Liver (tissue), 3 donors: ENCODE measurements at regions not wholly inside any gene's neighbourhood (a gene's known extent, or its start where the extent isn't known, plus 50 kb on each side); places are given as distances from the start of the nearest gene placed in this dataset.

Experiments used
- GABPA ChIP-seq, 2 donors: IDR thresholded peaks in 1 of 2; conservative IDR thresholded peaks in 1 of 2; 2 replicates each; pipeline ENCODE4 v1.6.1; 2016; ENCODE audit warnings: antibody characterized with exemption in 2 of 2, mild to moderate bottlenecking in 1 of 2, moderate library complexity in 1 of 2
- HNF4A ChIP-seq, 2 donors: conservative IDR thresholded peaks; 2 replicates each; pipeline ENCODE4 v1.6.1; 2016; ENCODE audit warnings: antibody characterized with exemption in 2 of 2, mild to moderate bottlenecking in 2 of 2
- JUND ChIP-seq, 2 donors: IDR thresholded peaks; 2 replicates each; pipeline ENCODE4 v1.6.1; 2016; ENCODE audit warnings: antibody characterized with exemption in 2 of 2
- TAF1 ChIP-seq: conservative IDR thresholded peaks from 2 replicates; pipeline ENCODE4 v1.6.1; 2016; ENCODE audit warnings: antibody characterized with exemption, mild to moderate bottlenecking
- TF ChIP-seq, protein P1 (sequence below): fragments of 150-350 bp; IDR thresholded peaks from 2 replicates; pipeline ENCODE4 v1.5.1; 2017; ENCODE audit warnings: improper control_type of control experiment, low read depth, low read length; ENCODE audit not compliant: missing input control
- donor health status: healthy.
- donor health status: healthy.

GRCh38 chr3:10601151-10601856, 95.9 kb upstream of the ATP2B2 start:
- TF ChIP-seq, protein P1, sequence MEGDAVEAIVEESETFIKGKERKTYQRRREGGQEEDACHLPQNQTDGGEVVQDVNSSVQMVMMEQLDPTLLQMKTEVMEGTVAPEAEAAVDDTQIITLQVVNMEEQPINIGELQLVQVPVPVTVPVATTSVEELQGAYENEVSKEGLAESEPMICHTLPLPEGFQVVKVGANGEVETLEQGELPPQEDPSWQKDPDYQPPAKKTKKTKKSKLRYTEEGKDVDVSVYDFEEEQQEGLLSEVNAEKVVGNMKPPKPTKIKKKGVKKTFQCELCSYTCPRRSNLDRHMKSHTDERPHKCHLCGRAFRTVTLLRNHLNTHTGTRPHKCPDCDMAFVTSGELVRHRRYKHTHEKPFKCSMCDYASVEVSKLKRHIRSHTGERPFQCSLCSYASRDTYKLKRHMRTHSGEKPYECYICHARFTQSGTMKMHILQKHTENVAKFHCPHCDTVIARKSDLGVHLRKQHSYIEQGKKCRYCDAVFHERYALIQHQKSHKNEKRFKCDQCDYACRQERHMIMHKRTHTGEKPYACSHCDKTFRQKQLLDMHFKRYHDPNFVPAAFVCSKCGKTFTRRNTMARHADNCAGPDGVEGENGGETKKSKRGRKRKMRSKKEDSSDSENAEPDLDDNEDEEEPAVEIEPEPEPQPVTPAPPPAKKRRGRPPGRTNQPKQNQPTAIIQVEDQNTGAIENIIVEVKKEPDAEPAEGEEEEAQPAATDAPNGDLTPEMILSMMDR = no peak
- TF ChIP-seq HNF4A (conservative IDR thresholded peaks at IDR 0.05) (no peak), GABPA (IDR thresholded peaks at IDR 0.05 in 1 of 2, conservative IDR thresholded peaks at IDR 0.05 in 1 of 2) (no peak), JUND (IDR thresholded peaks at IDR 0.05) (no peak), TAF1 (no peak)
